ENCODE measurements at regions not wholly inside any gene's neighbourhood (a gene's known extent, or its start where the extent isn't known, plus 50 kb on each side); places are given as distances from the start of the nearest gene placed in this dataset.

DNA sequence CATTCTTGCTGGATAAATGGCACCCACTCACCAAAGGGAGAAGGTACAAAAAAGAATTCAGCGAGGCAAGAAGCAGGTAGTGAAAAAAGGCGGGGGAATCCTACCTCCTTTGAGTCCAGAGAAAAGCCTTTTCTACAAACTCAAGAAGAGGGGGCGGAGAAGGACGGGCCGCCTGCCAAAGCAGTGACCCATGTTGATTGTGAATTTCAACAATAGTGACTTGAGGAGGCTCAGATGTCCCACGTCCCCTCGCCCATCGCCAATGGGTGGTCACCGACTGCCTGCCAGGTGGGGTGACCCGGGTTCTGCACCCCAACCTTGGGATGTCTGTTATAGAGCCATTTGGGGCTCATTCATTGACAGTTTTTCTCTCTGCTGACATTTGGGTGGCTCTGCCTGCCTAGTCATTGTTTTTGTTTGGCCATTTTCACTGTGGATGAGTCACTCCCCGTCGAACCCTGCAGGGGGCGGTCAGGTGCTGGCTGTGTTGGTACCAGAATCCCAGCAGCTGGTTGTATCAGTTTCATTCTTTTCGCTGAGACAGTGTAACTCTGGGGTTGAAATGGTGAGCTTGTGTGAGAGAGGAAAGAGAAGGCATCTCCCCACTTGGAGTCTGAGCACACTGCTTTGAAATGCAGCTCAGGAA, 163.4 kb upstream of the NCAM1 start:
- no peak for DNase-seq (ENCODE audit: low spot score)
- in situ Hi-C loops (cut with HindIII; ENCODE audit: low sequenced_read_pairs) = no loop called here

DNA sequence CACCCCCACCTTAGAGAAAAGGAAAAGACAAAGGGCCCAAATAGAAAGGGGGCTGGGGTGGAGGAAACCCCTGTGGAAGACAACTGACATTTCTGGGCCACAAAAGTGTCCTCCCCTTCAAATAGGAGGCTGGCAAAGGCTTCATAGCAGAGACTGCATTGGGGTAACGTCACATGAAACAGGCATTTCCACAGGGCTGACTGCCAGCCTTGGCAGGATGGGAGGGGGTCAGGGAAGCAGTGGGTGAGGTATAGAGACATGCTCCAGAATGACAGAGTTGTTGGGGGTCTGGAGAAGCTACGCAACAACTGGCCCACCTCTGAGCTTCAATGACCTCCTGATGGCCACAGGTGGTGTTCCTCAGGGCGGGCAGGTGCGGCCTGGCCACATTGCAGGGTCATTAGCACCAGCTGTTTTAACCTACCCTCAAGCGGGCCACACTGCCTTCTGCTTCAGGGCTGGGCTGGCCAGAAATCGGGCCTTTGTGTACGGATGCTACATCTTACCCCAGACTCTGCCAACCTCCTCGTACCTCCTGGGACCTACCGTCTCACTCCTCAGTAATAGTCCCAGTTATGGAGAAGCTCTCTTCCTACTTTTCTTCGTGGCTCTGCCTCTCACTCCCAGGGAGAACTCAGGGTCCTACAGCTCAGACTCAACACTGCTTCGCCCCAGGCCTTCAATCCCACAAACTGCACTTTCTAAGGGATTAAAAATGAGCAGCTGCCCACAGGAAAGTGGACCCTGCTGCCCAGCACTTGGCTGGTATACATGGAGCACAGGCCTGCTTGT, 160.0 kb upstream of the NCAM1 start:
- DNase-seq (ENCODE audit: low spot score) = no peak
- in situ Hi-C loops (cut with HindIII; ENCODE audit: low sequenced_read_pairs) = no loop called here

DNA sequence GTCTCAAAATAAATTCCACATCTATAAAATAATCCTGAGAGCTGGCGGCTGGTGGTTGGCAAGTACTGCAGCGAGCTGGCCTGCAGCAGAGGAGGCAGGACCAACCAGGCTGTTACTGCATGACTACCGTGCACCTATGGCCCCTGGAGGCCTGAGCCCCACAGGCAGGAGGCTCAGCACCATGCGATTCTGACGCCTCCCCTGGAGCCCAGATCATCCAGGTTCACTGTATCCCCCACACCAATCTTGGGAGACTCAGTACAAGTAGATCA, 159.5 kb upstream of the NCAM1 start:
- in situ Hi-C loops (cut with HindIII; ENCODE audit: low sequenced_read_pairs) = no loop called here
- no peak for DNase-seq (ENCODE audit: low spot score)

DNA sequence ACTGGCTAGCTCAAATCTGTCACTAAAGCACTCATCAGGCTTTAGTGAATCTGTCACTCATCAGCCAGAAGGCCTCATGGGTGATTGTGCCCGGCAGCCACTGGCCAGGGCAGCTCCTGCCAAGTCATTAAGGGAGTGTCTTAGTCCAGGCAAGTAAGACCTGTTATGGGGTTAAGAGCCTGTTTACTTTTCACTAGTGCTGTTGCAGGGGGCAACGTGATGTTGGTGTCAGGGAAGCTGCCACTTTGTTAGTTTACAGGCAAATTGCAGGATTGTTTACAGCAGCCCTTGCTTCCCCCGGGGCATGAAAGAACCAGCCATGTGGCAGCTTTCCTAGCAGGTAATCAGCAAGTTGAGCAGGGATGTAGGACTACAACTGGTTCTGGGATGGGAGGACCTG, 155.6 kb upstream of the NCAM1 start:
- in situ Hi-C loops (cut with HindIII; ENCODE audit: low sequenced_read_pairs) = no loop called here
- DNase-seq (ENCODE audit: low spot score) = no peak

DNA sequence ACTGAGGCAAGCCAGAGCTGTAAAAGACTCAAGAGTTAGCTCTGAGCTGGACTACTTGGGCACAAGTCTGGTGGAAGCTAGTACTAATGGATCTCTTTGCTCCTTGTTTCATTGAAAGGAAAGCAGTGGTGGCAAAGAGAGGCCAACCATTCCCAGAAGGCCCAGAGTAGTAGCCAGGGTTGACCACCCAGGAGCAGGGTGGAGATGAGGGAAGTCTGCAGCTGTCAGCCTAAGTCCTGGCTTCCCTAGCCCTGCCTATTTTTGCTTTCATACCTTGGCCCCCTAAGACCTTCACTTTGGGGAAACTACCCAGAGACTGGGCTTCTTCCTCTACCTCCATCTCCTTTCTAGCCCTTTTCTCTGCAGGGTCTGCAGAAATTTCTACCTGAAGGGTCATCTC, 155.0 kb upstream of the NCAM1 start:
- in situ Hi-C loops (cut with HindIII; ENCODE audit: low sequenced_read_pairs) = no loop called here
- DNase-seq (ENCODE audit: low spot score) = no peak

DNA sequence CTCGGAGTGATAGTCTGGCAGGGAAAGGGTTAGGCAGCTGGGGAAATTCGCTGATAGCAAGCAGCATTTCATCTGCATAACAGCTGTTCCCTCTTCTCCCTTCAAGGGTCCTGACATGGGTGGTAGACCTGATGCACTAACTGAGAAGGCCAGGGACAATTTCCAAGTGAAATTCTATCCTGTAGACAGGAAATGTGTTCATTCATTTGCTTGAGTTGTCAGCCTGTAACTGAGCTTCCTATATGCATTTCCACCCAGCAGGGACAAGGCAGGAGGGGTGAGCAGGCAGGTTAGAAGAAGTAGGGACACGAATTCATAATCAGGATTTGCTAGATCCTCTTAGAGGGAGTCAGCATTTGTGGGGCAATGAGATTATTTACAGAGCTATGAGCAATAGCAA, 154.3 kb upstream of the NCAM1 start:
- in situ Hi-C loops (cut with HindIII; ENCODE audit: low sequenced_read_pairs) = no loop called here
- DNase-seq (ENCODE audit: low spot score) = no peak

DNA sequence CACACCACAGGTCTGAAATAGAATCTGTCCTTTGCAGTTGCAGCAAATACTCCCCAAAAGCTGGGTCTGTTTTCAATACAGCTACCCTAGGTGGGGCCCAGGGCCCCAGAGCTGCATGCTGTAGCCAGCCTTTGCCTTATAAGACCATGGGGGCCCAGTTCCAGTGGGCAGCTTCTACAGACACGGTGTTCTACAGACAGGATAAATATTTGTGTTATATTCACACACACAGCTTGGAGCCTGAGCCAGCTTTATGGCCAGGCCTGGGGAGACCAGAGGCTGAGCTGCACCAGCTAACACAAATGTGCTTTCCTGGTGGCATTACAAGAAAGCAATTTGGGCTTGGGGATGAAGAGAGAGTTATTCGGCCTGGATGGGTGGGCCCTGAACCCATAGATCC, 151.8 kb upstream of the NCAM1 start:
- in situ Hi-C loops (cut with HindIII; ENCODE audit: low sequenced_read_pairs) = no loop called here
- no peak for DNase-seq (ENCODE audit: low spot score)

DNA sequence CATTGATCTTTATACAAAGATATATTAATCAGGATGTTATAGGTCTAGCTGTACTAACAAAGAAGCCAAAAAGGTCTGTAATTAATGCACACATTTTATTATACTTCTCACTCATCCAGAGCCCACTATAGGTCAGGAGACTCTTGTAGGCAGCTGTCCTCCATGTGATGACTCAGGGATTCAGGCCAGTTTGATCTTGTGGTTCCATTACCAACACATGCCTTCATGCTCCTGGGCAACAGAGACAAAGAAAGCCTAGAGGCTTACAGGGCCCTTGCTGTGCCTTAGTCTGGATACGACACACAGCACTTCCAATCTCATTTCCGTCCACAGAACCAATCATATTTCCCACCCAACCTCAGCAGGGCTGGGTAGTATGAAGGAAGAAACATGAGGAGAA, 150.3 kb upstream of the NCAM1 start:
- in situ Hi-C loops (cut with HindIII; ENCODE audit: low sequenced_read_pairs) = no loop called here
- no peak for DNase-seq (ENCODE audit: low spot score)

DNA sequence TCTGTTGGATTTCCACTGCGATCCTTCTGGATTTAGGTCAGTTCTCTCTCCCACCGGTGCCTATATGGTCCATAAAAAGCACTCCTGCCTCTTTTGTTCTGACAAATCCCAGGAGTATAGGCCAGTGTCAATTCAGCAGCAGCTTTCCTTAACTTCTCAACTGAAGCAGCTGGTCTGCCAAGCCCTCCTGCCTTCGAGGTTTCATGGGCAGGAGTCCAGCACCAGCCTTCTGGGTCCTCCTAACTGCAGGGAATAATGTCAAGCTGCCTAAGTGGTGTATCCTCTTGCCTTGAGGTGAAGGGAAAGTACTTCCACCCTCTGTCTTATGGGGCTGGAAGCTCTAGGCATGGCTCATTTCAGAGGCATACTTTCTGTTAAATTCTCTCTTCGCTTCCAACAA, 149.4 kb upstream of the NCAM1 start:
- in situ Hi-C loops (cut with HindIII; ENCODE audit: low sequenced_read_pairs) = no loop called here
- DNase-seq (ENCODE audit: low spot score) = no peak

DNA sequence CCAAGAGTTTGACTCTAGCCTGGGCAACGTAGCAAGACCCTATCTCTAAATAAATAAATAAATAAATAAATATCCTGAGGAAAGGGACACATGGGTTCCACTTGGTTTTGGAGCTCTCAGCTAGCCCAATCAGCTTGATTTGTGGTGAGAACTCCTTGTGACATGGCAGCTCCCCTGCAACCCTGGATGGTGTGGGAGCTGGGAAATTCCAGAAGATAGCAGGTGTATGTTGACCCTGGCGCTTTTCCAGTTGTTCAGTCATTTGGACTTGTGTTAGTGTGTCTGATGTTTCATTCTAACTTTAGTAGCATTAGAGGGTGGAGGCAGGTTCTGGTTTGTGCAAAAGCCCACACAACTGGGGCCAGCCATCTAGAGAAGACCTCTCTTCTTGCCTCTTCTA, 148.5 kb upstream of the NCAM1 start:
- in situ Hi-C loops (cut with HindIII; ENCODE audit: low sequenced_read_pairs) = no loop called here
- no peak for DNase-seq (ENCODE audit: low spot score)

DNA sequence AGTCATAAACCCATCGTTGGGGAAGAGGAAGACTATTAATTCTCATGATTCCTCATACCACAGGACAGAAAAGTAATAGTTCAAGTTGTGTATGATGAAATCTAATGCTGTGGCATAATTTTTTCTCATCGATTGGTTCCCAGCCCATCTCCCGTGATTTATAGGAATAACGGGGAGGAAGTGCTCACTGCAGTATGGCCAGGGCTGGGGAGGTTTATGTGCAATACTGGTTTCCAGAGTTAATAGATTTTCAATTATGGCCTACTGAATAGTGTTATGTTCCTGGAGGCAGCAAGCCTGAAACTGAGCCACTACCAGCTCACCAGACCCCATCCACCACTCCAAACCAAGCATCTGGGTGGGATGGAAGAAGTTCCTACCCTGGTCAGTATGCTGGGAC, 147.1 kb upstream of the NCAM1 start:
- in situ Hi-C loops (cut with HindIII; ENCODE audit: low sequenced_read_pairs) = no loop called here
- no peak for DNase-seq (ENCODE audit: low spot score)

DNA sequence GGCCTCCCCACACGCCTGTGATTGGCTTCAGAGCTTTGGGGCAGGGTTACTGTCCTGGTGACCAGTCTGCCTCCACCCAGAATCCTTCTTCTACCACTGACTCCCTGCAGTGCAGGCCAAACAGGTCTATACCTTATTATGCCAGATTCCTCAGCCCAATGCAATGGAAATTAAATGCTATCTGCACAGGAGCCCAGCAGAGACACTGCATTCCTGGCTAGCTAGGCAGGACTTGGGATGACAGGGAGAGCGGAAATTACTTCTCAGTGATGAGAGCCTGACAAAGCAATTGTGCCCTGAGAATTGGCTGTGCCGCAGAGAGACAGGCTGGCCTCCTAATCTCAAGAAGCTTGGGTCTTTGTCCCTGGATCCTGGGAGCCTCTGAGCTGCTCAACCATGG, 143.8 kb upstream of the NCAM1 start:
- peak; percentile 76 for DNase-seq (ENCODE audit: low spot score)
- in situ Hi-C loops (cut with HindIII; ENCODE audit: low sequenced_read_pairs) = no loop called here

DNA sequence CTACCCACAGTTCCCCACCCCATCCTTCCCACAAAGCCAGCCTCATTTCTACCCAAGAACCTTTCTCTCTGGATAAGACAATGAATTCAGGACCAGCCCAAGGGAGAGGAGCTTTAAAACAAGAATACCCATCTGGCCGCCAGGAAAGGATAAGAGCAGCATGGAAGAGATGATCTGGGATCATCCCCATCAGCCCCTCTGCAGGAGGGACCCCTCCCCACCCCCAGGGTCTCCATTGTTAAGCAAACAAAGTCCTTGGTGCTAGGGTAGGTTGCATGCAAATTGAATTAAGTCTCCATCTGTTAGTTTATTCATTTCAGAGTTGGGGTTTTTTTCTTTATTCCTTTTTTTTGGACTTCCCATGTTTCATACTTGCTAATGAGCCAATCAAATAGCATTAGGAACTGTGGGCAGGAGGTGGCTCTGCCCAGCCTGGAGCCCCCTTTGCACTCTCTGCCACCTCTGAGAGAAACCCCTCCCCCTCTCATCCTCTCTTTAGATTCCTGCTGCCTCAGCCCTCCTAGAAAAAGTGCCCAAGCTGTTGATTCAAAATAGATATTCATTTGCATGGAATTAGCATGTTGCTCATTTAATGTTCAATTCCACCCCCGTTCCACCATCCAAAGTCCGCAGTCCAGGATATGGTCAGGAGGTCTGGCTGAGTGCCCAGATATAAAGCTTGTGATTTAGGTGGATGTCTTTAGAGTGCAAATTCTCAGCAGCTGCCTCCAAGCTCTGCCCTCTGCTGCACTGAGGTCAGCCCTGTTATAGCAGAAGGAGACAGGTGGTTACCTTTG, 138.5 kb upstream of the NCAM1 start:
- in situ Hi-C loops (cut with HindIII; ENCODE audit: low sequenced_read_pairs) = no loop called here
- no peak for DNase-seq (ENCODE audit: low spot score)

DNA sequence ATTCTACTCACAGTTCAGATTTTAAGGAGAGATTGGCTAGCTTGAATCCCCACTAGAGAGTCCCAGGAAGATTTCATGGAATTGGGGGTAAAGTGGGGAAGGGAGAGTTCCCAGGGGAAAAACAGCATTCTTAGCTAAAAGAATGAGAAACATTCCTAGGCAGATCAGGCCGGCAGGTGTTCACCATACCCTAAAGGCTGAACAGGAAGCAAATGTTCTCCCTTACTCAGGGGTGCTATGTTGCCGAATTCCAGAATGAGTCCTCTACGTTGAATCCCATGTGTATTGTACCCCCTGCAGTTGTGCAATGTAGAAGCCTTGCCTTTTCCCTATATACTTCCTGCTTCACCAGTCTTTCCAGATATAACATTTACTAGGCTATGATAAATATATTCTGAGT, 135.2 kb upstream of the NCAM1 start:
- no peak for DNase-seq (ENCODE audit: low spot score)
- in situ Hi-C loops (cut with HindIII; ENCODE audit: low sequenced_read_pairs) = no loop called here

DNA sequence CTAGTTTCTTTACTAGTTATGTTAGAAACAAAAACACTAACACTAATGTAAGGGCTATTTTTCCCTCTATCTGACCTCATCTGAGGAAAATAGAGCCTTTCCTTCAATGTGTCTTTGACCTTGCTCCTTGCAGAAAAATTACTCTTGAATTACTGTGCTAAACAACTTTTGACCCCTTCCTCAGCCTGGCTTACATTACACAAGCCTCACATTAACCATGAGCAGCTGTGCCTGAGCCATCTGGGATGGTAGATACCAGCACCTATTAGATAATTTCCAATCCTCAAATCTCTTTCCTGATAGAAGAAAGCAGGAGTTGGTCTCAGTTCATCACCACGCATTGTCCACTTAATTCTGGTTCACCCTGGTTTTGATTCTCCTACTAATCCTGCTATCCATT, 134.4 kb upstream of the NCAM1 start:
- DNase-seq (ENCODE audit: low spot score) = no peak
- in situ Hi-C loops (cut with HindIII; ENCODE audit: low sequenced_read_pairs) = no loop called here

DNA sequence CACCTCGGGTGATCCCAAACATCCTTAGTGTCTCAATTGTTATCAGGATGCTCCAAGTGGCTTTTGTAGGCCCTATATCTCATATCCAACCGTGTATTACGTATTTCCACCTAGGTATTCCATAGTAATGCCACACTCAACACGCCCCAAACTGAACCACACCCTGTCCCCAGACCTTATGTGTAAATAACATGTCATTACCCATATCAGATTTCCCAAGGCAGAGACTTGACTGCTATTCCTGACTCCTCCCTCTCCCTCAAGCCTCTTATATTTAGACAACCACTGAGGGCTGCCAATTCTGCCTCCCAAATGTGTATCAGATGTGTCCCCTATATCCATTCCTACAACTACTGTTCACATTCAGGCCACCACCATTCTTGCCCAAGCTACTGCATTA, 132.8 kb upstream of the NCAM1 start:
- no peak for DNase-seq (ENCODE audit: low spot score)
- in situ Hi-C loops (cut with HindIII; ENCODE audit: low sequenced_read_pairs) = no loop called here

DNA sequence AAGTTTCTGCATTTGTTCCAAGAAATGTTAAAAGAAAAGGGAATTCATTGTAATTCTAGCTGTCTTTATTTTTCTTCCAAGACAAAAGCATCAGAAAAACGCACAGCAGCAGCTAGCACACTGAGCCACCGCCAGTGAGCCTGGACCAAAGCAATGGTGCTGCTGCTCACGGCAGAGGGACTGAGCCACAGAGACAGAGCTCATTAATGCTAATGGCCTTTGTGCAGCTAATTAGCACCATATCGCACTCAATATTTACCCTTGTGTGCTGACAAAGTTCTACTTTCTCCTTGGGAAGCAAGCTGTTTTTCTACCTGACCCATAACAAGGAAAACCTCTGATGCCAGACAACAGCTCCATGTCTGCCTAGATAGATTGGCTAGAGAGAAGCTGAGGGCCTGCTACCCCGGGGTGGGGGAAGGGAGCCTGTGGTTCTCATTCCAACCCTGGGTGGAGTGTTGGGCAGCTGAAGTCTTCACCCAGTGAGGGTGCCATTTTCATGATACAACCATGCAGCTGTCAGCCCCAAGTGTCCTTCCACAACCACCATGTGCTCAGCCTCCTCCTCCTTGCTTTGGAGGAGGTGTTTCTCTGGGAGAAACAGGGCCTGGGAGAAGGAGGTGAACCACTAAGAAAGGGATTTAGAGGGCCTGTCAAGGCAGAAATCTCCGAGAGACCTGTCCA, 131.1 kb upstream of the NCAM1 start:
- DNase-seq (ENCODE audit: low spot score) = no peak
- in situ Hi-C loops (cut with HindIII; ENCODE audit: low sequenced_read_pairs) = no loop called here

DNA sequence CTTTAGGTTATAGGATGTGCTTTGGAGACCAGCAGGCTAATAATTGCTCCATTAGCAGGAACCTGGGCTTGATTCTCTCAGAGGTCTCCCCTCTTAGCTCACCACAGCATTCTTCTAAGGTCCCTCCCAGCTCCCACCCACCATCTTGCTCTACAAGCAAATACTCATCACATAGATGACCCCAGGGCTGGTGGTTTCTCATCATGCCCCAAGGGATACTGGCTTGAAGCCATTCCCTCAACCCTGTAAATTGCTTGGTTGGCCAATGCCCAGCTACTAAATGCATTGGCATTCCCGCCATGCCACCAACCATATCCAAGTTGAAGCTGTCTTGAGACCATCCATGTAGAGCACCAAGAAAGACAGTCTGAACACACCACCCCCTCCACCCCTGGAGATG, 130.2 kb upstream of the NCAM1 start:
- DNase-seq (ENCODE audit: low spot score) = no peak
- in situ Hi-C loops (cut with HindIII; ENCODE audit: low sequenced_read_pairs) = no loop called here

DNA sequence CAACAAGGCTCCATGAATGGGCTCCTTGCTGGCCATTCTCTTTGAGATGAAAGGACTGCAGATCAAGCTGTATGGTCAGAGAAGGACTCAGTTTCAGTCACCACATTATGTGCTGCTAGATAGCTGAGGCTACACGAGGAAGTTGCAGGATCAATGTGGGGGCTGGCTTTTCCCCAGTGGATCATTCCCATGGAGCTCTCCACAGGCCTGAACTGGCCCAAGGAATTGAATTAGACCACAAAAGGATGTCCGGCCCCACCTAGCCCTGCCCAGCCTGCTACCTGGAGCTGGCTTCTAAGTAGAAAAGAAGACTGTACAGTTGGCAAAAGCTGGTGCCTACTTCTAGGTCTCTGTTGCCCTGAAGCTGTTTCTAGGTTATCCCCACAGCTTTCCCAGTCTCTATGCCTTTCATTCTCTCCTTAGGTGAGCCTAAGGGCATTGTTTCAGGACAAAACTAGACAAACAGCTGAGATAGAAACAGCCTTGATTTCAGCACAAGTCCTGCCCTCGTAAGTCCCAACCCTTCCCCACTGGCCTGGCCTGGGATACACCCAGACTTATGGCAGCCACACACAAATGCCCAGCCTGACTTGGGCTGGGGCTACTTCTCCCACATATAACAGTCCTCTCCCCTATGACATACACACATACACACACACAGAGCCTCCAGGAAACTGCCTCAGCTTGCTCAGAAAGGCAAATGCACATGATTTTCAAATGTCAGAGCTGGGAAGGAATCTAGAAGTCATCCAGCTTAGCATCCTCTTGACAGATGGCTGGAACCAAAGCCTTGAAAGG, 129.1 kb upstream of the NCAM1 start:
- no peak for DNase-seq (ENCODE audit: low spot score)
- in situ Hi-C loops (cut with HindIII; ENCODE audit: low sequenced_read_pairs) = no loop called here
